Limb (tissue), 2 donors: ENCODE measurements at regions not wholly inside any gene's neighbourhood (a gene's known extent, or its start where the extent isn't known, plus 50 kb on each side); places are given as distances from the start of the nearest gene placed in this dataset.
"Not testable (repeated sequence)": the region's sequence is repeated elsewhere in the genome, so short reads cannot be mapped to it uniquely, and the experiment has no call there.

ENCODE experiments used
- DNase-seq, 2 donors: peaks; one replicate each; pipeline ENCODE4 v3.0.0-alpha.2; 2016; ENCODE audit errors: extremely low spot score in 2 of 2

DNA sequence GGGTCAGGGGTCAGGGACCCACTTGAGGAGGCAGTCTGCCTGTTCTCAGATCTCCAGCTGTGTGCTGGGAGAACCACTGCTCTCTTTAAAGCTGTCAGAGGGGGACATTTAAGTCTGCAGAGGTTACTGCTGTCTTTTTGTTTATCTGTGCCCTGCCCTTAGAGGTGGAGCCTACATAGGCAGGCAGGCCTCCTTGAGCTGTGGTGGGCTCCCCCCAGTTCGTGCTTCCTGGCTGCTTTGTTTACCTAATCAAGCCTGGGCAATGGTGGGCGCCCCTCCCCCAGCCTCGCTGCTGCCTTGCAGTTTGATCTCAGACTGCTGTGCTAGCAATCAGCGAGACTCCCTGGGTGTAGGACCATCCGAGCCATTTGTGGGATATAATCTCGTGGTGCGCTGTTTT lies 830.5 kb upstream of the ANO3 start:
- not testable (repeated sequence) for DNase-seq

- DNase-seq = no peak
Observed at GRCh38 chr11:25515576-25515975, 816.4 kb upstream of the ANO3 start.

GRCh38 chr11:25520459-25520858 lies 811.5 kb upstream of the ANO3 start:
- DNase-seq = no peak

GRCh38 chr11:25527841-25528240 lies 804.1 kb upstream of the ANO3 start:
- DNase-seq = no peak

DNA sequence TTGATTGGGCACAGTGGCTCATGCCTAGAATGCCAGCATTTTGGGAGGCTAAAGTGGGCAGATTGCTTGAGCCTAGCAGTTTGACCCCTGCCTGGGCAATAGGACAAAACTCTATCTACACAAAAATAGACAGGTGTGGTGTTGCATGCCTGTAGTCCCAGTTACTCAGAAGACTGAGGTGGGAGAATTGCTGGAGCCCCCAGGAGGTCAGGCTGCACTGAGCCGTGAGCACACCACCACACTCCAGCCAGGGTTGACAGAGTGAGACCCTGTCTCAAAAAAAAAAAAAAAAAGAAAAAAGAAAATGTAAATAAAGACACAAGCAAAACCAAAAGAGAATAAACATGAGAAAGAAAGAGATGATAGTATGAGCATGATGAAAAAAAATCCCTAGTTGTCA lies 802.4 kb upstream of the ANO3 start:
- no peak for DNase-seq

DNA sequence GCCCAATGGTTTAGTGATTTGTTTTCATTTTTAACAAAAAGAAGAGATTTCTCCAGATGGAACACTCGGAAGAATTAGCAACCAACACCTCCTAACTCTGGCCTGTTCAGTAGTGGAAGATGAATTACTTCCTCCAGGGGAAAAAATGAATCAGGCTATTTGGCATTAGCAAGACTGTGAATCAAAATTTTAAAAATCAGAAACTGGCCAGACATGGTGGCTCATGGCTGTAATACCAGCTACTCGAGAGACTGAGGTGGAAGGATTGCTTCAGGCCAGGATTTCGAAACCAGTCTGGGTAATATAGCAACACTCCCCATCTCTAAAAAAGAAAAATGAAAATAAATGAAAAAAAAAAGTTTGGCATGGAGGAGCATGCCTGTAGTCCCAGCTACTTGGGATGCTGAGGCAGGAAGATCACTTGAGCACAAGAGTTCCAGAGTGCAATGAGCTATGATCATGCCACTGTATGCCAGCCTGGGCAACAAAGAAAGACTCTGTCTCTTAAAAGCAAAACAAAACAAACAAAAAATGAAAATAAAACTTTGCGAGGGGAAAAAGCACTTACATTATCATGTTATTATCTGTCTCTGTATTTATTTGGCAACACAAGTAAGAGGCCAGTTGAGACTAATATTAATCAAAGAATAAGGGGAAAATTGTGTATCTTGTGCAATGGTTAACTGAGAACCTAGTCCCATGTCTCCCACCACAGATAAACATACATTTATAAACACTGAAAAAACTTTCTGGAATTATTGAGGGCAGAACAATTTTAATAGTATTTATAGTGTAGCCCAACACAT lies 796.3 kb upstream of the ANO3 start:
- no peak for DNase-seq

- DNase-seq = peak in 1 of 2 donors; percentile 56
Observed at GRCh38 chr11:25536289-25536688, 795.6 kb upstream of the ANO3 start.

DNA sequence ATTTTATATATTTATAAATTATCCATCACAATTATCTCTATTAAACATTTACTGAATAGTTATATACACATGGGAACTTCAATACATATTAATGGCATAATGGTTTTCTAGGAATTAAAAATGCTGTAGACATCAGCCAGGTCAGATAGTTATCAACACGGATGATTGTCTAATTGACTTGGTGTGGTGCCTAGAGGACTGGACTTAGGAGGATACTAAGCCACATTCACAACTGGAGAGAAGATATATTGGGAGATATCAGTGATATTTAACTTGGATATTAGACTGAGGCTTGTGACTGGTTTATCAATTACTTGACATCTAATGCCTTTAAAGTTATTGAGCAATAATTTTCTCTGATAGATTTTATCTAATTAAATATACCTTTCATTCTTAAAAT lies 794.5 kb upstream of the ANO3 start:
- DNase-seq = no peak

GRCh38 chr11:25547292-25547691 lies 784.6 kb upstream of the ANO3 start:
- DNase-seq = no peak

GRCh38 chr11:25562417-25562816 lies 769.5 kb upstream of the ANO3 start:
- DNase-seq = peak in 1 of 2 donors; percentile 52

DNA sequence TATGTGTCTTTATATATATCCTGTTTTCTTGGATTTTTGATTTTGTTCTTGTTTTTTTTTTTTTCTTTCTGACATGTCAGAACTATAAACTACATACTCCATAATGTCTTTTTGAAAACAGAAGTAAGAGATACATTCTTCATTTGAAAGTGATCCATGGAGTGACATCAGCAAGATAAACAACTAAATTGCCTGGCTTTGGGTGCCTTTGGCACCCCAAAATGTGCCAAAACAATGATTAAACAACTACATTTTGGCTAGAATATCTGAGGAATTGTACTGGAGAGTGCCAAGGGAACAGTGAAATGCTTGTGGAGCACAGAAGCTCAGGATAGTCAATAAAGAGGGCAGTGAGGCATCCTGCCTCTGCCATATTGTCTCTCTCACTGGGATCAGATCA lies 766.1 kb upstream of the ANO3 start:
- DNase-seq = no peak

DNA sequence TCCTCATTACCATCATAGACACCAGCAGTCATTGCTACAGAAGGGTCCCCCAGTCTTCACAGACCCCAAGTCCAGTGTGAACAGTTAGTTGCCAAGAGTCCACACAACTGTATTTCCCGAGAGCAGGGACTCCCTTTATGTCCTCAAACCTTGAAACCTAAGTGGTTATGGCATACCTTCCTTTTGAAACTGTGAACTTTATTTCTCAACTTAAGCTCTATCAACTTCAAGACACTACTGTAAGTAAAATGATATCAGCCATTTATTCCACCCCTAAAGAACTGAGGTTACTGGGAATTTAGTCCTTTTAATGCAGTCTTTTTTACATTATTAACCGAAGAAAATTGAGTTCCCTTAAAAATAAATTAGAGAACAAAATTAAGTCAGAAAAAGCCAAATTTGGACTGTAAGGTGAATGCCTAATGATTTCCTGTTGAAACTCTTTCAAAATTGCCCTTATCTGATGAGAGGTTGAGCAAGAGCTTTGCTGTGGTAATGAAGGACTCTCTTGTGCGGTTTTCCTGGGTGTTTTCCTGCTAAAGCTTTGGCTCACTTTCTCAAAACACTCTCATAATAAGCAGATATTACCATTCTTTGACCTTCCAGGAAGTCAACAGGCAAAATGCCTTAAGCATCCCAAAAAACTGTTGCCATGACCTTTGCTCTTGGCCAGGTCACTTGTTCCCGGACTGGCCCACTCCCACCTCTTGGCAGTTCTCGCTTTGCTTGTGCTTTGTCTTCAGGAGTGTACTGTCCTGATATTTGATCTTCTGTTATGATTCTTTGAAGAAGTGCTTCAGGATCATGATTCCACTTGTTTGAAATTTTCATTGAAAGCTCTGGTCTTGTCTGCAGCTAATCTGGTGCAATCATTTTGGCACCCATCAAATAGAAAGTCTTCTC lies 765.4 kb upstream of the ANO3 start:
- DNase-seq = no peak

DNA sequence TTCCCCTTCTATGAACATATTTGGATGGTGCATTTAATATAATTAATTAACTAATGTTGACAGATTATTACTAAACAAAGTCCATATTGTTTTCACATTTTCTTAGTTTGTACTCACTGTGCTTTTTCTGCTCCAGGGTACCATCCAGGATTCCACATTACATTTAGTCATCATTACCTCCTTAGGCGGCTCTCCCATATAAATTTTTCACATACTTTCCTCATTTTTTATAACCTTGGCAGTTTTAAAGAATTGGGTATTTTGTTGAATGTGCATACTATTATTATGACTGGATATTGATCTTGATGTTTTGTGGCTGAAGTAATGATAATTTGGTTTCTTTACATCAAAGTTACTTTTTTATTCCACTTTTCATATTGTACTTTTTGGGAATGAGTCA lies 755.6 kb upstream of the ANO3 start:
- DNase-seq = no peak

DNA sequence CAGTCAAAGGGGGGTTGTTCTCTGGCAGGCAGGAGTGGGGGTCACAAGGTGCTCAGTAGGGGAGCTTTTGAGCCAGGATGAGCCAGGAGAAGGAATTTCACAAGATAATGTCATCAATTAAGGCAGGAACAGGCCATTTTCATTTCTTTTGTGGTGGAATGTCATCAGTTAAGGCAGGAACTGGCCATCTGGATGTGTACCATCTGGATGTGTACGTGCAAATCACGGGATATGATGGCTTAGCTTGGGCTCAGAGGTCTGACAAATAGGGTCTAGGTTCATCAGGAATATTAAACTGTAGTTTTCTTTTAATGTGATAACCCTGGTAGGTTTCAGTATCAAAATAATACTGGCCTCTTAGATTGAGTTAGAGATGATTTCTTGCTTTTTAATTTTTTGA lies 752.4 kb upstream of the ANO3 start:
- not testable (repeated sequence) for DNase-seq

GRCh38 chr11:25583596-25583995 lies 748.3 kb upstream of the ANO3 start:
- DNase-seq = no peak

DNA sequence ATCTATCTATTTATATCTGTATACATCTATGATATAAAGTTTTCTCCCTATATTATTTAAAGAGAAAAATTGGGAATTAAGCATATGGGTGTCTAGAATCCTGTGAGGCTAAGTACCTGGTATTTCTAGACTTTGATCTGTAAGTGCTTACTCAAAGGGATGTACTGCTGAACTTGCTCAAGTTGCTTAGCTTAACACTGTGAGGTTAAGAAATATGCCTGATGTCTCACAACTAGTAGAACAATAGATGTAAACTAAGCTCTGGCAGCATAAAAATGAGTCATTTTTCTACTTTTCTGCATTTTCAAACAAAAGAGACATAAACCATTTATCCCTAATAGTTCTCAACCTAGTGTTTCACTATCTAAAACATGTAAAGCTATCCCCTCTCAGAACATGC lies 744.4 kb upstream of the ANO3 start:
- no peak for DNase-seq

DNA sequence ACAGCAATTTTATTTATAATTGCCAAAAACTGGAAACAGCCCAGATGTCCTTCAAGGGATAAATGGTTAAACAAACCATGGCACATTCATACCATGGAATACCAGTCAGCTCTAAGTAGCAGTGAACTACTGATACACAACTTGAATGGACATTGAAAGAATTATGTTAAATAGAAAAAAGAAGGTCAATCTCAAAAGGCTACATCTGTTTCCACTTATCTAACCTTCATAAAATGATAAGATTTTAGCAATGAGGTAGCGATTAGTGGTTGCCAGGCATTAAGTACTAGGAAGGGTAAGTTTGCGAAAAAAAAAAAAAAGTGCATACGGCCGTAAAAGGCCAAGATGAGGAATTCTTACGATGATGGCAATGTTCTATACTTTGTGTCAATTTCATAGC lies 738.7 kb upstream of the ANO3 start:
- no peak for DNase-seq

DNA sequence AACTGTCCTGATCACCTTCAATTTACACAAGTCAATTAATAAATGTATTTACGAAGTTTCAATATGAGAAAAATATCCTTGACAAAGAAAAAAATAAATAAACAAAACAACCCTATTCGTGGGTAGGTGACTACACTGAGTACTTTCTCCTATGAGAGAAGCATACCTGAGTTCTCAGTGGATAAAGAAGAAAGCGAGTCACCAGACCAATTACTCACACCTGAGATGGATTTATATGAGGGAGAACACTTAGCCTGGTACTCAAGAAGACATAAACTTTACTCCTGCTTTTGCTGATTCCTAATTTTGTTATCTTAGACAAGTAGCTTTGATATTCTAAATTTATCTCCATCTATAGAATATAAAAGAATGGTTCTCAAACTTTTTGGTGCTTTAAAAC lies 735.2 kb upstream of the ANO3 start:
- no peak for DNase-seq

- no peak for DNase-seq
Observed at GRCh38 chr11:25597696-25598095, 734.2 kb upstream of the ANO3 start.

- no peak for DNase-seq
Observed at GRCh38 chr11:25602149-25602548, 729.8 kb upstream of the ANO3 start.

DNA sequence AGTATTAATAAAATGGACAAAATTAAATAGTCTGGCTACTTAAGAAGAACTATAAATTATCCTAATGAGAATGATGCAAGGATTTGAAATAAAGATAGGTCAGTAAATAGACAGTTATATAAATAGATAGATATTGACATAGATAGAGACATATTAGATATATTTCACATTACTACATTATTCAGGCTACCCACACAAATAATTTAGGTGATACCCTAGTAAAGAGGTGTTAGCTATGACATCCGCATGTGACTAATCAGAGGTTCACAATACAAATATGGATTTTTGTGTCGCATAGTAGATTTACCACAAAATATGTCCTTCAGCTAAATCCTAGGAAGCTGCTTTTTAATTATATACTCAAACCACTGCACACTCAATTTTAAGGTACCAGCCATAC lies 729.0 kb upstream of the ANO3 start:
- DNase-seq = no peak

- no peak for DNase-seq
Observed at GRCh38 chr11:25612806-25613205, 719.1 kb upstream of the ANO3 start.

DNA sequence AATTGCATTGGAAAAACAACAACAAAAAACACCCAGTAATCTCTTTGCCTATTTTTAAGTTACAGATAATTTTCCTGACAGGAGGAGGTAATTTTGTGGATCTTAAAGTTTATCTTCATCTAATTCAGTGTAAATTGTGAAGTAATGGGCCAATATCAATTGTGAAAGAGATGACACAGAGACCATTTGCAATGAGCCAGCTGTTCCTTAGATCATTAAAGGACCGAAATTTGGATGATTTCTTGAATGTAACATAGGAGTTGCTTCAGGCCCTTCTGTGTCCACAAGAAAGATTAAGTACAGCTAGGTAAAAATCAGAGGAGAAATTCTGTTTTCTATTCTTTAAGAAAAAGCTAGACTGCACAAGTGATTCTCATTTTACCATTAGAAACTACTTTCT lies 718.5 kb upstream of the ANO3 start:
- no peak for DNase-seq
